Epithelial cell of esophagus (primary cell): ENCODE measurements at regions not wholly inside any gene's neighbourhood (a gene's known extent, or its start where the extent isn't known, plus 50 kb on each side); places are given as distances from the start of the nearest gene placed in this dataset.

Experiments used
- DNase-seq: peaks from one replicate; pipeline ENCODE4 v3.0.0; 2010; ENCODE audit warnings: low read depth
- H3K4me3 ChIP-seq: 2 replicates; pipeline ENCODE4 v1.5.1; 2011; ENCODE audit warnings: mild to moderate bottlenecking, low read length, control low read depth
- TF ChIP-seq, protein P1 (sequence below): IDR thresholded peaks from 2 replicates; pipeline ENCODE4 v1.5.1; 2011; ENCODE audit warnings: low read depth, mild to moderate bottlenecking, low read length, control low read depth, inconsistent platforms; ENCODE audit not compliant: insufficient read depth; ENCODE audit errors: missing control alignments

DNA sequence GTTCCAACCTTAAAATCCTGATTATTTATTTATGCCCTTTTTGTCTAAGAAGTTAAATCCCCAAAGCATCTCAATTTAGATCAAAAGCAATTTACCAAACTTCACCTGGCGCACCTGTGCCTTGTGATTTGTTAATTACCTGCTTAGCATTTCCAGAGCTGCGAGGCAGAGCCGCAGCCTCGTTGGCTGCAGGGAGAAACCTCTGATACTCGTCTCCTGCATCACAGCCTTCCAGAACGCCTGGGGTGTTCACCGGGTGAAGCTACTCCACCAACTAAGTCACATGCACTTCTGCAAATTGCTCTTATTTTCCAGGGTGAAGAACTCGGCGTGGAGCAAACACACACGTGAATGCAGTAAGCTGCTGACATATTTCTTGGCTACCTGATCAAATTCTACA, 198.1 kb upstream of the RNF32 start:
- H3K4me3 ChIP-seq, result no peak overlapping the region
- TF ChIP-seq, protein P1, sequence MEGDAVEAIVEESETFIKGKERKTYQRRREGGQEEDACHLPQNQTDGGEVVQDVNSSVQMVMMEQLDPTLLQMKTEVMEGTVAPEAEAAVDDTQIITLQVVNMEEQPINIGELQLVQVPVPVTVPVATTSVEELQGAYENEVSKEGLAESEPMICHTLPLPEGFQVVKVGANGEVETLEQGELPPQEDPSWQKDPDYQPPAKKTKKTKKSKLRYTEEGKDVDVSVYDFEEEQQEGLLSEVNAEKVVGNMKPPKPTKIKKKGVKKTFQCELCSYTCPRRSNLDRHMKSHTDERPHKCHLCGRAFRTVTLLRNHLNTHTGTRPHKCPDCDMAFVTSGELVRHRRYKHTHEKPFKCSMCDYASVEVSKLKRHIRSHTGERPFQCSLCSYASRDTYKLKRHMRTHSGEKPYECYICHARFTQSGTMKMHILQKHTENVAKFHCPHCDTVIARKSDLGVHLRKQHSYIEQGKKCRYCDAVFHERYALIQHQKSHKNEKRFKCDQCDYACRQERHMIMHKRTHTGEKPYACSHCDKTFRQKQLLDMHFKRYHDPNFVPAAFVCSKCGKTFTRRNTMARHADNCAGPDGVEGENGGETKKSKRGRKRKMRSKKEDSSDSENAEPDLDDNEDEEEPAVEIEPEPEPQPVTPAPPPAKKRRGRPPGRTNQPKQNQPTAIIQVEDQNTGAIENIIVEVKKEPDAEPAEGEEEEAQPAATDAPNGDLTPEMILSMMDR, result no peak
- DNase-seq, result no peak

DNA sequence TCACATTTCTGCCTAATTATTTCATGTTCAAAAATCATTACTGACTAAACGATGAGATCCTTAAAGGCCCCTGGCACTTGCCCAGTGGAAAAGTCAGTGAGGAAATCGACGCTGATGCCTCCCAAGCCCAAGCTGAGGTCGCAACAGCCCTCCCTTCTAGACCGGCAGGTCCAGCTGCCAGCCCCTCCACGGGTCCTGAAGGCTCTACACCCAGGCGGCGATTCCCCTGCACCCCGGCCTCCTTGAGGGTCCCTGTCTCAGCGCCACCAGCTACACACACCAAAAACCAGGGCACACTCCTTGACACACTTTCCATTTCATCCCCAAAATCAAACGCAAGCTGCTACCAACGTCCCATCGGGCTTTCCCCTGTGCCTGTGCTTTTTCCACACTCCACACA, 200.1 kb upstream of the RNF32 start:
- no peak overlapping the region for H3K4me3 ChIP-seq
- TF ChIP-seq, protein P1, result no peak
- DNase-seq, result no peak

DNA sequence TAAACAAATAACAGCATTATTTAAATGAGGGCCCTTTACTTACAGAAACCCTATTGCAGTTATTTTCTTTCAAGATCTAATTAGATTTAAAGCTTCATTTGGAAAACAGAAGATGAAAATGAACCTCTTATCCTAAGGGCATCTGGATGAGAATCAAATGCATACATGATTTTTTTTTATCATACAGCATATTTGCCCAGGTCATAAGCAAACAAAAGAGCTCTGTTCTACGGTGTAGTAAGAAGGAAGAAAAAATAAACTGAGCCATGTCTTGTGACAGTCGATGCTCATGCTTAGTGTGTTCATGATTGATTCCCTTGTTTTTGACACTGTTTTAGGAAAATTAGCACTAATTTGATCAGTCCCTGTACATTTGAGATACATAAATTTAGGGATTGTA, 202.6 kb upstream of the RNF32 start:
- TF ChIP-seq, protein P1, result no peak
- no peak for DNase-seq
- H3K4me3 ChIP-seq, result no peak overlapping the region

DNA sequence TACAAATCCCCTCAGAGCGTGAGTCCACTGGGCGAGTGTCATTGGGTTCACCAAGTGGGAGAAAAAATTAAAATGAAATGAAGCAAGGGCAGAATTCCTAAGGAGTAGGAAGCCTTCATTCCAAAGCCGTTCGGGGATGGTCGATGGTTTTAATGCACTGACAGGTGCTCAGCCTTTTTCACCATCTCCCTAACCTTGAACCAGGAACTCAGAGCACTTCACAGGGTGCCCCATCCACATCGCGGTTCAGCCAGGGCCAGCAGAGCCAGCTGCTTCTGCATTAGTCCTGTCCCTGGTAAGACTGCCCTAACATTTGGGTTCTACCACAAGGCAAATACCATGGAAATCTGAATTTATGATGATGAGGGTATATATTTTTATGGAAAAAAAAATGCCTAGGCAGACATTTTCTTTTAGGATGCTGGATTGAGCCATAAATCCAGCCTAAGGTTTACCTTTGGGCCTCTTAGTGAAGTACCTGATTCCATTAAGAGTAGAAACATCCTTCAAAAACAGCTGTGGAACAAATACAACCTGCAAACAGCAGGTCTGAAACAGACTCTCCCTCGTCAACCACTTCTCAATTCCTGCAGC, 203.5 kb upstream of the RNF32 start:
- TF ChIP-seq, protein P1, result no peak
- H3K4me3 ChIP-seq, result no peak overlapping the region
- DNase-seq, result no peak

DNA sequence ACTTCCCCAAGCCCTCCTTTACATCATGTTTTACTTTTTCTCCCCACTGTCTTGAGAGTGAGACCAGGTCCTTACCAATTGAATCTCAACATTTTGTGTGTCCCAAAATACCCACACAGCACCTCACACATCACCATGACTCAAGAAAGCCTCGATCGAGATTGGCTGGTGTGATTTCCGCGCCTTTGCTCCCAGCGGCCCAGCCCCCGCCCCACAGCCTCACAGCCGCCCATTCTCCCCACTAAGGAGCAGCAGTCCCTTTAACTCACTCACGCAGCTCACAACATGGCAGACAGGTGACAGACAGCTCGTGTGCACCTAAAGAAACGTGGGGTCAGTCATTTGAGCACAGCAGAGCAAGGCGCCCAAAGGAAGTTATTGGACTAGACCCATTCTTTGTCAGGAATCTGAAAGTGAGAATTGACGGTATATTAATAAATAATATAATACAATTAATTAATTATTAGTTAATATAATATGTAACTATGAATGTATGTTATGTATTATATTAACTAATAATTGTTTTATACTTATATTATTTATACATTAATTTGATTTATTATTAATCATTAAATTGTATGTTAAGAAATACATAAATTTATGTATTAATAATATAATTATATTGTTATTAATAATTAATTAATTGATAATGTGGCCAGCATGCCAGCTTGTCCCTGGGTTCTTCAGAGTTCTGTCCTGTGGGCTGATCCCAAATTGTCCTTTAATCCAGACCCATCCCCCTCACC, 204.9 kb upstream of the RNF32 start:
- no peak for DNase-seq
- H3K4me3 ChIP-seq, result no peak overlapping the region
- TF ChIP-seq, protein P1, result no peak

DNA sequence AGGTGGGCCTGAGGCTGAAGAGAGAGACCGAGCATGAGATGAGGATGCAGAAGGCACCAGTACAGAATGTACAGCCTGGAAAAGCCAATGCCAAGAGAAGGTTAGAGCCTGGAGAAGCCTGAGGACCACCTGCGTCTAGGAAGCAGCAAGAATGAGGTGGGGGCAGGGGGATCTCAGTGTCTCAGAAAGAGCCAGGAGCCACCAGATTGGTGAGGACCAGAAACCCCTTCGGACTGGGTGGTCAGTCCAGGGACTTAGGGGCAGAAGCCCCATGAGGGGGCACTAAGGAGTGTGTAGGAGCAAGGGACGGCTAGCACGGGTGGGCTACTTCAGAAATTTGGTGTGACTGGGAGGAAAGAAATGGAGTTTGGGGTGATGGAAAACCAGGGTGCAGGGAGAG, 205.9 kb upstream of the RNF32 start:
- TF ChIP-seq, protein P1, result no peak
- H3K4me3 ChIP-seq, result no peak overlapping the region
- DNase-seq, result no peak

DNA sequence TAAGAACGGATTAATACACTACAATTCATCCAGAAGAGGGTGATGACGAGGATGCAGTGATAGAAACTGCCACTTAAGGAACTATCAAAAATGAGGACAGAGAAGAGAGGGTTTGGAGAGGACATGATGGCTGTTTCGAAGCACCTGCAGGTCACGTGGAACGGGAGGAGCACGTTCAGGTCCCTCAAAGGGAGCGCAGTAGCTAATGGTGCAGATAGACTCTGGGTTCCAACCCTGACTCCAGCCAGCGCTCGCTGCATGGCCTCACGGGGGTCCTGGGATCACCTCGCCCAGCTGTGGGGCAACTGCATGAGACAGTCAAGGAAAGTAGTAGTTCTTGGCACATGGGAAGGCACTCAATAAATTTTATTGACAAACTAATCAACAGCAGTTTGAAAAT, 208.6 kb upstream of the RNF32 start:
- TF ChIP-seq, protein P1, result no peak
- DNase-seq, result no peak
- no peak overlapping the region for H3K4me3 ChIP-seq
